GM21381 (cell line): ENCODE measurements at regions not wholly inside any gene's neighbourhood (a gene's known extent, or its start where the extent isn't known, plus 50 kb on each side); places are given as distances from the start of the nearest gene placed in this dataset.

Source experiments
- ATAC-seq: cut with Tn5 transposase; IDR thresholded peaks from one replicate; pipeline ENCODE4 v1.9.1; 2021; ENCODE audit warnings: mild to moderate bottlenecking, moderate library complexity; ENCODE audit not compliant: unreplicated experiment

DNA sequence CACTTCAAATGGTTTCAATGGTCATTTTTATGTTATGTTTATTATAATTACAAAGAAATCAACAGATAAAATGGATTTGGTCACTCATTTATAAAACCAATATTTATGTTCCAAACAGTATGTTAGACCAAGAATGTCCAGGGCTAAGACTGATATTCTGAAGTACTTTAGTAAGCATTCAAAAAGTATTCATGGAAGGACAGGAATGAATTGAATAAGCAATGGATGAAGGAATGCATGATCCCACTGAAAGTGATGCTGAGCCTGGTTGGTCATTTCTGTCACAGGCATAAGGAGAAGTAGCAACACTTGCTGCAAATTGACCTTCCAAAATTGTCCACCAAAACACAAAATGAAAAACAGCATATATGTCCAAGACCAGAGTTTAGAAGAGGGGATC, 189.0 kb upstream of the CELF2 start:
- no peak for ATAC-seq

DNA sequence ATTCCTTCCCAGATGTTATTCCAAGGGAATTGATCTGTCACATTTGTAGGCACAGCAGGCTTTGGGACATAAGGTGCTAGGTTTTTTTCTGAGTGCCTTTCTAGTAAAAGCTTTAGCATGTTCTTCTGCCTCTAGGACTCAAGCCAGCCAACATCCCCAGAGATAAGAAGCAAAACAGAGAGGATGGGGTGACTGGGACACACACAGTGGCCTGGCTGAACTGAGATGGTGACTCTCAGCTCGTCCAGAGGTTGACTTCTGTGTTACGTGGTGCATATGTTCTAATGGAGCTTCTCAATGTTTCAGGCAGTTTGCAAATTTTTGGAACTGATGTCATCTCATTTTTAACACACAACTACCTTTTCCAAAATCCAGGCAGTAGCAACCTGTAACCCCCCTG, 188.1 kb upstream of the CELF2 start:
- no peak for ATAC-seq

DNA sequence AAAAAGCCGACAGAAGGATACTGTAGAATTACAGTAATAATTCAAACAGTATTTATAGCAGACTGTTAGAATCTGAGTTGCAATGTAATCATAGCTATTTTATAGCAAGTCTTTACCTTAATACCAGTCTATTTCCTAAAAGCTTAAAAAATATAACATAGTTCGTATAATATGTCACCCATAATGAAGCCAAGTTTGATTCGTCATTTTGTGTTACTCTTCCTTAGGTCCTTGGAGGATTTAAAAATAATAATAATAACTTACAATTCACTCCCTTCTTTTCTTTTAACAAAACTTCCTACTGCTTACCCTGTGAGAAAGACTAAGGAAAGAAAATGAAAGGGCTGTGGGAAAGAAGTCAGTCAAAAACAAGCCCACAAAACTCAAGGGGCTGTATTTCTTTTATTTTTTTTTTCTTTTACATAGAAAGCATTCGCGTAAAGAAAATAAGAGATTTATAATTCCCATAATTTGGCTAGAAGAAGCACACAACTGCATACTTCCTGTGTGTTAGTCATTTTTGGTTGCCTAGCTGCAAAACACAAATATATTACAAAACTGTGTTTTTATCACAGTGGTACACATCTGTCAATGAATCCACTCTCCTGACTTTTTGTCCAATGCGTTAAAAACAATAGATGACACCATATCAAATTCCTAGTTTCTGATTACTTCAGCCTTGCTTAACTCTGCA, 187.2 kb upstream of the CELF2 start:
- no peak for ATAC-seq

DNA sequence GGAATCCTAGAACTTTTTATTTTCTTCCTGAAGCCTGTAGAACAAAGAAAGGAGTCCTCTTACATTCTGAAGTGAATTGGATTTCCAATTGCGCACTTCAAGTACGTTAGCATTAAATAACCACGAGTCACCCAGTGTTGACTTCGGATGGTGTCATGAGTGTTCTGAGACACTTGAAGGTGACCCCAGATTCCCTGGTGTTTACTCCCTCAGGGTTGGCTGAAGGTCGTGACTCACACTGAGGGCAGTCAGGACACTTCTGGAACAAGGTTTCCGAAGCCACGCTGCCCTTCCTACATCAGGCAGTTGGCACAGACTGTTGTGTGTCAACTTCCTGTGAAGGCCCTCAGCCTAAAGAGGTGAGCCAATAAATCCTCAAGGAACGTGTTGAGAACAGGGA, 186.6 kb upstream of the CELF2 start:
- ATAC-seq, result no peak

DNA sequence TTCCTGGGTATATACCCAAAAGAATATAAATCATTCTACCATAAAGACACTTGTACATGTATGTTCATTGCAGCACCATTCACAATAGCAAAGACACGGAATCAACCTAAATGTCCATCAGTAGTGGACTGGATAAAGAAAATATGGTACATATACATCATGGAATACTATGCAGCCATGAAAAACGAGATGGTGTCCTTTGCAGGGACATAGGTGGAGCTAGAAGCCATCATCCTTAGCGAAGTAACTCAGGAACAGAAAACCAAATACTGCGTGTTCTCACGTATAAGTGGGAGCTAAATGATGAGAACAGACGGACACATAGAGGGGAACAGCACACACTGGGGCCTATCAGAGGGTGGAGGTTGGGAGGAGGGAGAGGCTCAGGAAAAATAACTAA, 183.7 kb upstream of the CELF2 start:
- no peak for ATAC-seq

DNA sequence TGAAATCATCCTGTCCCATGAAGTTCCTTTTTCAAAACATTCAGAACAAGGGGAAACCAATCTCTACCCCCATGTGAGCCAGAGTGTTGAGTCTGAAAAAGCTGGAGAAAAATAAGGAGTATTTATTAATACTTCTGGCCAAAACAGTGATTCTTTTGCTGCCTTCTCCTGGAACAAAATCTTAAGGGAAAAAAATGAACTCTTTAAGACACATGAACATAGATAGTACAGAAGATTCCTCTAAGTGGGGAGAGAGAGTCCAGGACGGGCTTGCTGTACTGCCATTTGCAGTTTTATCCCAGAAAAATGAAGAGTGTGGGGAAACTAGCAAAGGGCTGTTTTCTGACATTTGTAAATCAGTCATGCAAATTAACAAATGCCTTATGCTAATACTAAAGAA, 173.4 kb upstream of the CELF2 start:
- ATAC-seq, result no peak

DNA sequence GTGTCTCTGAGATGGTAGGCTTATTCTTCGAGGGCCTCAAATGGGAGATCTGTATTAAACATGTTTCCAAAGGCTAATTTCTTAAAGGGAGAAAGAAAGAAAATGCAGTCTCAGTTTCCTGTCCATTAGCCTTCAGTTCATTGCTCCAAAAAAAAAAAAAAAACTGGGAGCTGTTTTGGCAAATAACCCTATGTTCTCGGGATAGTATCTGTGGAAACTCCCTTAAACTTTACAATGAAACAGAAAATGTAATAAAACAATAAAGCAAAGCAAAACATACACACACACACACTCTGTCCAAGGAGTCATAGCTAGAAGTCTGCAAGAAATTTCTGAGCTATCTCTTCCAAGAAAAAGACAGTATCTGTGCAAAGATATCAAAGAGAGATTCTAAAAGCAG, 172.5 kb upstream of the CELF2 start:
- no peak for ATAC-seq

DNA sequence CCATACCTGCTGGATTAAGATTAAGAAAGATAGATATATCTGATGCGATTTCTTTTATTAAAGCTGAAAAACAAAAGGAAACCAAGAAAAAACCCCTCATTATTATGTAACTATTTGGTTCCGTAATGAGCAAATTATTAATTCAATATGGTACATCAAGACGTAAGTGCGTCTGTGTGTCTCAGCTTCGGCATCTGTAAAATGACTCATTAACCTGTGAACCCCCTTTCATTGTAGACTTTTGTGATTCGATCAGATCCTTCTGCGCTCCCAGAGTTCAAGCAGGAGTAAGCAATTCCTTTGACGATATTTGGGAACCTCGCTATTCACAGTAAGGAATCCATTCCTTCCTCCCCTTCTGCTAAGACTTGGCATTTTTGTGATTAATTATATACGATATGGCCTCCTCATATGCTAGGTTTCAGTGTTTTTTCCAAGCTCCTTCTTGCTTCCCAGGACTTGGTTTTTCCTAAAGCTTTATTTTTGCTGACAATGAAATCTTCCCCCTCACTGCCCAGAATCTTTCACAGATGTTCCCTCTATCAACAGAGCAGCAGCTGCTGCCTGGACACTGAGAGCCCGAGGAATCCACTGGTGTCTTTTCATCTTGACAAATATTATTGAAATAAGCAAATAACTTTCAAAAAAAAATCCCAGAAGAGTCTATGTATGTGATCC, 171.7 kb upstream of the CELF2 start:
- ATAC-seq, result no peak

DNA sequence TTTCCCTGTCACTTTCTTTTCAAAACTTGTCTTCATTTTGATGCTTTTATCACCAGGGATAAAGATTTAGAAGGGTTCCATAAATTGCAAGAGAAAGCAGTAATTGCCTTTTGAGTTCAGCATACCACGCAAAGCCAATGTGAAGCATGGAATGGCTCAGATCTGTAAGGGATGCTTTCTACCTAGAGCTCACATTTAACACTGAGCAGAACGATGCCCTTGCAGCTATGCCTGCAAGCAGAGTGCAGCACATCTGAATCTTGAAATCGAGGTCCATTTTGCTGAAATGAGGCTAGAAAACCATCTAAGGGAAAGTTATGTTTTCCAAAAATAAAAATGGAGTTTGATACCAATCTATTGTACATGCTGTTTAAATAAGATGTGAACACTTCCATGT, 171.2 kb upstream of the CELF2 start:
- ATAC-seq, result no peak

DNA sequence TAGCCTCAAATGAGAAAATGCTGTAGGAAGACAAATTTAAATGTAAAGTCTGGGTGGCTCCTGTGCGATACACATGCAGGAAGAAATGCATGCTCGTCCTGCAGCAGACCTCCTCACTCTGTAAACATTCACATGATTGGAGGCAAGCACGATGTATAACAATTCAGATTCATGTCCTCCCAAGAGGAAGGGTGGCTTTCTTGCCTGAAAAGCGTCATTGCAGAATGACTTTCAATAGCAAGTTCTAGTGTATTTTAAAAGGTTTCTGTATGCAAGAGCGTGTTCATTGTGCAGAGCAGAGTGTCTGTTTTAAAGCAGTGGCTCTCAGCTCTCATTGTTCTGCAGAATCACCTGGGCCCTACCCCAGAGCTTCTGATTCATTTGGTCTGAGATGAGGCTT, 170.3 kb upstream of the CELF2 start:
- ATAC-seq, result no peak

DNA sequence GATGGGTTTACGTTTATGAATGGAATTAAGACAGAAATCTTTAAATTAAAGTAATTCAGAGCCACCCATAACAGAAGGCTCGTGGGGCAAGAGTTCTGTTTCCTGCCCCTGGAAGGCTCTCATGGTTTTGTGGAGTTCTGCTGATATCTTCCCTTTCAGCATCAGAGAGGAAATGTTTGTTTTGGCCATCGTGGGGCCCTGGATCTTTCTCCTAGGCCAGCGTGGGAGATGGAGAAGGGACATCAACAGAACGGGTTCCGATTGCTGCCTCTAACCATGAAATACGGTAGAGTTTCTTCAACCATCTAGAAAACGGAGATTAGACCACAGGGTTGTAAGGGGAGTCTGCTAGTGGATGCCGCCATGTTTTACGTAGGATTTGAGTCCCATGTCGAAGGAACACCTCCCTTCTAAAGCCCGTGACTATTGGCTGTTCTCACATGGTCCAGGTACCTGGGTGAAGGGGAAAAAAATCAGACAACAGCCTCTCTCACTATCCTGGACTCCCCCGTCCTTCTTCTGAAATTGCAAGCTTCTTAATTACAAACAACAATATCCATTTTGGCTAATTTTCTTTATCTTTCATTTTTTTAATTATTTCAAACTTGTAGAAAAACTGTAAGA, 169.1 kb upstream of the CELF2 start:
- ATAC-seq, result no peak

DNA sequence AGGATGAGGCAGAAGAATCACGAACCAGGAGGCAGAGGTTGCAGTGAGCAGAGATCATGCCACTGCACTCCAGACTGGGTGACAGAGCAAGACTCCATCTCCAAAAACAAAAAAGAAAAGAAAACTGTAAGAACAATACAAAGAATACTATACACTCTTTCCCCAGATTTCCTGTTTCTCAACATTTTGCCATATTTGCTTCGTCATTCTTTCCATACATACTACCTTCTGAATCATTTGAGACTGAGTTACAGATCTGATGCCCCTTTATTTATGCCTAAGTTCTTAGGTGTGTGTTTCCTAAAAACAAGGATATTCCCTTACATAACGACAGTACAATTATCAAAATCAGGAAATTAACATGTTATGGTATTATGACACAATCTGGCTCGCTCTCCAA, 168.4 kb upstream of the CELF2 start:
- ATAC-seq, result no peak

DNA sequence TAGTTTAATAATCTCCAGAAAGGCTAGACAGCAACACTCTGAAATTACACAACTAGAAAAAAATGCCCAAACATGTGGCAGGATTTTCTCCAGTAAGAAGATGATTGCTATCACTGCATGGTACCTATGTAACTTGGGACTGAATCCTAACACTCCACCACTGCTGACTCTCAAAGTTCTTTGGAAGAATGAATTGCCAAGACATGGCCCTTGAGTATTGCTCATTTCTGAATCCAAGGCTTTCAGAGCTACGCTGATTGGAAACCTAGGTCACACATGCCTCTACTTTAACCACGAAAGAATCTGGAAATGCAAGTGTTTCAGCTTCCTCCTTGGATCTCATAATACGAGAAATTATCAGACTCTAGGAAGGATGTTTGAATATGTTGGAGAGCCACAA, 167.5 kb upstream of the CELF2 start:
- no peak for ATAC-seq

DNA sequence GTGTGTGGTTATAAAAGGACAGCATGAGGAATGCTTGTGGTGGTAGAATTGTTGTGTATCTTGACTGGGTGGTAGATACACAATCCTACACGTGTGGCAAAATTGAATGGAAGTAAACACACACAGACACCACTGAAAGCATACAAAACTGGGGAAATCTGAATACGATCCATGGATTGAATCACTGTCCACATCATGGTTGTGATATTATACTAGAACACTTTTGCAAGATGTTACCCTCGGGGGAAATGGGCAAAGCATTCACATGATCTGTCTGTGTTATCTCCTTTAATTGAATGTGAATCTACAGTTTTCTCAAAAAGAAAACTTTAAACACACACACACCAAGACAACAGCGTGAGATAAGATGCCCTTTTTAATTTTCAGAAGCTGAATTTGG, 165.2 kb upstream of the CELF2 start:
- ATAC-seq, result no peak

DNA sequence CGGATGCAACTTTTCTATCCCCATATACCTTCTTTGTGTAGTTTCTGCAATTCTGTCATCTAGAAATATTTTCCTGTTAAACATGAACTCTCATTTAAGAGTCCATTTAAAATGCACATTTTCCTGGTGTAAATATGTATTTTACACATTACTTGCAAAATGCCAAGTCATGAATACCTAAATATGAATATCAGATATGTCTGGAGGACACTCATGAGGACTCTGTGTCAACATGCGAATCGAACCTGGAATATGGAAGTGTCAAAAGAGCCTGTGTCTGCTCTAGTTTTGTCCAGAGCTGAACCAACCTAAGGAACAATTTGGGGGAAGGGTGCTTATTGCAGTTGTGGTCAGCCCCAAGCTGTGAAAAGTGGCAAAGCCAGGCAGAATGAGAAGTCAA, 163.7 kb upstream of the CELF2 start:
- ATAC-seq, result no peak

DNA sequence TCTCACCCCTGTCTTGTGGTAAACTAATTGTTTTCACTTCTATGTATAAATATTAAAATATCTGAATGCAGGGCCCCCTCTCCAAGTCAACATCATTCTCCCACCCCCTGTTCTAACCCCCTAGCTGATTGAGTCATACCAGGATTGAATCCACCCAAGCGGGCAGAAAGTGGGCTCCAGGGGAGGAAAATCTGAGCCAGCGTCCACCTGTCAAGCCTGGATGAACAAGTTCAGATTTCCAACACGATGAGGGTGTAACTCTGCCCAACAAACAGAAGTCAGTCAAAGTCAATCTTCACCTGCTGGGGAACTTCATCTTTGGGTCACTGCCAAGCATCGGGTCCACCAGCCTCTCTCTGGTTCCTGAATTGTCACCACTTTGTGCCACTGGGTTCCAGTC, 162.9 kb upstream of the CELF2 start:
- ATAC-seq, result no peak

DNA sequence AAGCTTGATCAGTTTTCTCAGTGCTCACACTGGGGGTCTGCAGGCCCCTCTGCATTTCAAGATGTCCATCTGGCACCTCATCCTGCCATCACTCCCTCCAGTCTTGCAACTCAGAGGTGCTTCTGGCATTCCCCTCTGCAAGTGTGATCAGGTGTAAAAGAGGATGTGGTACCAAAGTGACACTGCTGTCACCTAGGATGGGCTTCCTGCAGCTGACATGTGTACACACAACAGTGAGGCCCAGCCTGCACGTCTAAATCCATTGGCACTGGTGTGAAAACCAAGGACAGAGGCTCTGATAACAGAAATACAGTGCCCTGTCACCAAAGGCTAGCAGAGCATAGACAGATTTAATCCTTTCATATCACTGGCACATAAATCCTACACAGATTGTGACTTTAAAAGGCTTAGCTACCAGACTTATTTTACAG, 162.5 kb upstream of the CELF2 start:
- no peak for ATAC-seq

DNA sequence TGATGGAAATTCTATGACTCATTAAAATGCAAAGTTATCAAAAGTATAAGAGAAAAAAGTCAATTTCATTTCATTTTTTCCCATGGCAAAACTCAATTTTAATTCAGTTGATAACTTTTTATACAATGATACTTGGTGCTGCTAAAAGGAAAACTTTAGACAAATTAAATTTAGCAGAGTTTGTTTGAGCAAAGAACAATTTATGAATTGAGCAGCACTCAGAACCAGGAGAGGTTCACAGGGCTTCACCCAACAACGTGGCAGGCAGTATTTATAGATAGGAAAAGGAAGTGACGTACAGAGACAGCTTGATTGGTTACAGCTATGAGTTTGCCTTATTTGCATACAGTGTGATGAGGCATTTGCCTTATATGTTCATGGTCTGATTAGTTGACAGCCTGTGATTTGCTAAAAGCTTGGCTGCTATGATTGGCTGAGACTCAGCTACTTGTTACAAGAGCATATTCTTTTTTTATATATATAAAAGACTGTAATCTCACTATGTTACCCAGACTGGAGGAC, 157.2 kb upstream of the CELF2 start:
- no peak for ATAC-seq

DNA sequence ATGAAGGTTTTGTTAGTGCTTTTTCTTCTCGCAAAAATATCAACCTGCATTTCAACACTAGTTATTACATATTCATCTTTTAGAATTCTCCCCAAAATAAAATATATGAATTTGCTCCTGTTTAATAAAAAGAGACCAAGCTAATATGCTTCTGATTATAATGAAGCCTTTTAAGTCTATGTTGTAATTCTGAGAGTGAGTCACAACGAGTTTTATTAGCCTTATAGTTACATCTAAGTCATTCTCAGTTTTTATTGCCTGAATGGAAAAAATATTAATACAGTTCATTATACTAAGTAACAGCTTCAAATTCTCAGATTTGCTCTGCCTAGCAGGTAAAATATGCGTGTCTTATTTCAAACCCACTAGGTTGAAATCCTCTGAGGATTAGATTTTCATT, 152.4 kb upstream of the CELF2 start:
- ATAC-seq, result no peak

DNA sequence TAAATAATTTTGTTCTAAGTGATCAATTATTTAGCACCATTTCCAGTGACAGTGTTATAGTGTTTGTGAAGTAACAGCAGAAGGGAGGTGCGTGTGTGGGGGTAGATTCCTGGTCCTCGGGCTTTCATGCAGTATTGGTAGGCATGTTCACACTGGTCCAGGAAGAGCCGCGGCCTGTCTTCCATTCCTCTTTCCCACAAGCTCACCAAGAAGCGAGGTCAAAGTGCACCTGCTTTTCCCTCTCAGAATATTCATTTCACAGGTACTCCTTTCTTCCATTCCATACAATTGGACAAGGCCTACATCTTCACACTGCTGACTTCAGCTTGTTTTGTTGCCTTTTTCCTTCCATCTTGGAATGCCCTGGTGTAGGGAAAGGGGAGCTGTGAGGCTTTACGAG, 151.8 kb upstream of the CELF2 start:
- ATAC-seq, result no peak

DNA sequence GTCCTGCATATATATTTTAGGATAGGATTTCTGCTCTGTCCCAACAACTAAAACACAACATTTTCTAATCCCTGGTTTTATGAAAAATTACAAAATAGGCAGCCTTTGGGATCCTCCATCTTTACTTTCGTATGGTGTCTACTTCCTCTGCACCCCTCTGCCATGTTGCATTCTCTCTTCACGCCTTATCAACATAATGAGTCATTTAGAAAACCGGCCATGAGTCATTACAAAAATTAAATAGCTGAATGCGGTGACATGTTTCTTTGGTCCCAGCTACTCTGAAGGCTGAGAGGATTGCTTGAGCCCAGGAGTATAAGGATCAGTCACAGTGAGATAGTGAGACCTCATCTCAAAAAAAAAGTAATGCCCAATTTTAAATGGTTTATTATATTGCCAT, 148.1 kb upstream of the CELF2 start:
- ATAC-seq, result peak; percentile 81

DNA sequence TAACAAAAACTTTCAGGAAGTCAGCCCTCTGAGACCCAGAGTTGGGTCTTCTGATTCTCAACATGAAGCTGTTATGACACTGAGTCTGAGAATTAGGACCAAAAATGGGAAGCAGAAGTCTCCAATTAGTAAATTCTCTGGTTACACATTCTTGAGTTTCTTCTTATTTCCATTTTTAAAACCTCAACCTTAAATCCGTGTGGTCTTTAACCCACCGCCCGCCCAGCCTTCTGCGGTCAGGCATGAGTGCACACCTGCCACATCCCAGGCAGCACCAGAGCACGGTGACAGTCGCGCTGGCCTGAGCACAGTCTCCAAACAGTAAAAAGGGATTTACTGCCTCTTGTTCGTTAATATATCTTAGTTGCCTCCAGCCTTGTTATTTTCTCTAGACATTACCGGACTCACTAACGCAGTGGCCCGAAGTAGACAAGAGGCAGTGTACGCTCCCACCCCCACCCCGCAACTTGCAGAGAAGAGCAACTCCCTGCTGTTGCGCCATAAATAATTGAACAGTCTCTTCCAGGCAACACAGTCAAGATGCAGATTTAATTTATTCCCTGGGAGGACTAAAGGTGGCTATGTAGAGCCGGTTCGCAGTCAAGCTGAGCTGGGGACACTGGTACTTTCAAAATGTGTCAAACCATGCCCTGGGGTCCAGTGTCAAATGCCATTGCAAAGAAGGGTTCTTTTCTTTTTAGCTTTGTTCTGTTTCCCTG, 147.0 kb upstream of the CELF2 start:
- no peak for ATAC-seq
